CD4-positive, alpha-beta T cell treated with Interferon gamma for 1 hour (primary cell): ENCODE measurements at regions not wholly inside any gene's neighbourhood (a gene's known extent, or its start where the extent isn't known, plus 50 kb on each side); places are given as distances from the start of the nearest gene placed in this dataset.

ENCODE experiments used
- DNase-seq: peaks from one replicate; pipeline ENCODE4 v3.0.0-alpha.2; 2020

- DNase-seq: peak; percentile 13
Observed at GRCh38 chr19:28878862-28879566, 333.9 kb downstream of the UQCRFS1 start.

- DNase-seq: no peak
Observed at GRCh38 chr19:28876609-28877123, 336.3 kb downstream of the UQCRFS1 start.

- DNase-seq: no peak
Observed at GRCh38 chr19:28874742-28875141, 338.2 kb downstream of the UQCRFS1 start.

GRCh38 chr19:28873301-28873700, 339.6 kb downstream of the UQCRFS1 start:
- DNase-seq: no peak

- DNase-seq: no peak
Observed at GRCh38 chr19:28871099-28871725, 341.7 kb downstream of the UQCRFS1 start.

GRCh38 chr19:28869459-28869858, 343.5 kb downstream of the UQCRFS1 start:
- no peak for DNase-seq

- no peak for DNase-seq
Observed at GRCh38 chr19:28868836-28869235, 344.1 kb downstream of the UQCRFS1 start.

- no peak for DNase-seq
Observed at GRCh38 chr19:28867978-28868377, 345.0 kb downstream of the UQCRFS1 start.

GRCh38 chr19:28864577-28865042, 348.3 kb downstream of the UQCRFS1 start:
- no peak for DNase-seq

GRCh38 chr19:28864024-28864503, 348.9 kb downstream of the UQCRFS1 start:
- DNase-seq: no peak

- no peak for DNase-seq
Observed at GRCh38 chr19:28862238-28862637, 350.7 kb downstream of the UQCRFS1 start.

GRCh38 chr19:28859811-28860210, 353.1 kb downstream of the UQCRFS1 start:
- no peak for DNase-seq

GRCh38 chr19:28858933-28859332, 354.0 kb downstream of the UQCRFS1 start:
- no peak for DNase-seq

- DNase-seq: no peak
Observed at GRCh38 chr19:28857967-28858366, 355.0 kb downstream of the UQCRFS1 start.

GRCh38 chr19:28855216-28855615, 357.7 kb downstream of the UQCRFS1 start:
- no peak for DNase-seq

- no peak for DNase-seq
Observed at GRCh38 chr19:28847468-28847867, 365.5 kb downstream of the UQCRFS1 start.

GRCh38 chr19:28846094-28846812, 366.7 kb downstream of the UQCRFS1 start:
- DNase-seq: no peak

GRCh38 chr19:28843761-28844492, 369.0 kb downstream of the UQCRFS1 start:
- DNase-seq: no peak

- no peak for DNase-seq
Observed at GRCh38 chr19:28841531-28841930, 371.4 kb downstream of the UQCRFS1 start.

- no peak for DNase-seq
Observed at GRCh38 chr19:28840891-28841290, 372.1 kb downstream of the UQCRFS1 start.

GRCh38 chr19:28839455-28839854, 373.5 kb downstream of the UQCRFS1 start:
- no peak for DNase-seq

GRCh38 chr19:28838909-28839308, 374.0 kb downstream of the UQCRFS1 start:
- no peak for DNase-seq

GRCh38 chr19:28836421-28836820, 376.5 kb downstream of the UQCRFS1 start:
- no peak for DNase-seq
